GM12873 (cell line): ENCODE measurements at regions not wholly inside any gene's neighbourhood (a gene's known extent, or its start where the extent isn't known, plus 50 kb on each side); places are given as distances from the start of the nearest gene placed in this dataset.

Experiments
- CTCF ChIP-seq: IDR thresholded peaks from 2 replicates; pipeline ENCODE4 v1.5.1; 2012; ENCODE audit warnings: low read depth, mild to moderate bottlenecking, moderate library complexity, low read length, control low read depth; ENCODE audit not compliant: insufficient read depth; ENCODE audit errors: missing control alignments

DNA sequence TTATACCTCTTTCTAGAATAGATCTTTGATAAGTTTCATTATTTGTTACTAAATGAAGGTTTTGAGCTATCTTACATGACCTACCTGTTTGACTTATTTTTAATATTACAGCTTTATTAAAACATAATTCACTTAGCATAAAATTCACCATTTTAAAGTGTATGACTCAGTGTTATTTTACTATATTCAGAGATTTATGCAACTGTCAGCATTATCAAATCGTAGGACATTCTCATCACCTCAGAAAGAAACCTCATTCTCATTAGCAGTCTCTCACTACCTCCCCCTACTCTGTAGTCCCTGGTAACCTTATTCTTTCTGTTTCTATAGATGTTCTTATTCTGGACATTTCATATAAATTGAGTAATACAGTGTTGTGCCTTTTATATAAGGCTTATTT is 207.9 kb upstream of the FOXP2 start:
- no peak for TF ChIP-seq CTCF

- no peak for TF ChIP-seq CTCF
These were observed 218.1 kb upstream of the FOXP2 start for GRCh38 chr7:114196517-114196916.

- no peak for TF ChIP-seq CTCF
These were observed 224.2 kb upstream of the FOXP2 start for GRCh38 chr7:114190387-114190786.

GRCh38 chr7:114183311-114184088 is 231.1 kb upstream of the FOXP2 start:
- no peak for TF ChIP-seq CTCF

DNA sequence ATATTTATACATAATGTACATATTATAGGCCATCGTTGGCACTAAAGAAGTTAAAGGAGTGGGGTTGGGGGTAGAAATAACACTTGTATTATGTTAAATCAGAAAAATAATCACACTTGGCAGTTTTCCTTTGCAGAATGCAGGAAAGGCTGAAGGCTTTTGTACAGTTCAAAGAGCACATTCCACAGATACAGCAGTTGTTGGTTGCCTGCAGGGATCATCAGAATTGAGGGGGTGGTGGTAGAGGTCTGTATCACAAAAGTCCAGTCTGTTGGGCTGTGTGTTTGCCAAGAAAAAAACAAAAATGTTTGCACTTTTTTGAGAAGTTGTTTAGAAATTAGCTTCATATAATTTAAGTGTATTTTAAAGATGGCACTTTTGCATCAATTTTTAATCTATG is 231.8 kb upstream of the FOXP2 start:
- TF ChIP-seq CTCF = no peak

GRCh38 chr7:114181280-114181679 is 233.3 kb upstream of the FOXP2 start:
- TF ChIP-seq CTCF = no peak

GRCh38 chr7:114180556-114181266 is 233.9 kb upstream of the FOXP2 start:
- no peak for TF ChIP-seq CTCF
